ENCODE measurements at regions not wholly inside any gene's neighbourhood (a gene's known extent, or its start where the extent isn't known, plus 50 kb on each side); places are given as distances from the start of the nearest gene placed in this dataset.
"Not testable (repeated sequence)": the region's sequence is repeated elsewhere in the genome, so short reads cannot be mapped to it uniquely, and the experiment has no call there.

GRCh38 chr20:29876084-29876910 is 1381.2 kb upstream of the DEFB115 start:
- not testable (repeated sequence) for H3K27me3 ChIP-seq (ENCODE audit: control insufficient read depth, insufficient read depth, low read length); H3K36me3 ChIP-seq (ENCODE audit: control insufficient read depth, insufficient read depth, low read length); H3K4me3 ChIP-seq (ENCODE audit: low read depth, low read length); H3K9ac ChIP-seq (ENCODE audit: low read depth, low read length); H3K4me1 ChIP-seq (ENCODE audit: control insufficient read depth, insufficient read depth, low read length)
- peaks cover 27% of the 10 kb centered on the region for H3K9me3 ChIP-seq (ENCODE audit: control insufficient read depth, insufficient read depth, low read length)

DNA sequence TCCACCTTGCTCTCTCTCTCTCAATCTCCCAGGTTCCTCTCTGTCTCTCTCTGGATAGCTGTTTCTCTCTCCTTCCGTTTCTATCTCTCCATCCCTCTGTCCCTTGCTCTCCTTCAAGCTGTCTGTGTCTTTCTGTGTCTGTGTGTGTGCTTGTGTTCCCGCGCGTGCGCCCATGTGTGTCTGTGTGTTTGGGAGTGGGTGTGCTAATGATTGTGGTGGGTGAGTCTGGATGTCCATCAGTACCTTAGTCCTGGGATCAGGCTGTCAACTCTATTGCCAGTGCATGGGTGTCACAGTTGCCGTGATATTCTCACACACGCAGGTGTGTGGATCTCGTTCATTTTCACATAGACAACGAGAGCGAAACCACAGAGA is 1380.6 kb upstream of the DEFB115 start:
- Histone ChIP-seq H3K4me3 (ENCODE audit: low read depth, low read length) (no peak overlapping the region), H3K9me3 (ENCODE audit: control insufficient read depth, insufficient read depth, low read length) (peaks cover 27% of the 10 kb centered on the region), H3K27me3 (ENCODE audit: control insufficient read depth, insufficient read depth, low read length) (no peaks in the 10 kb centered on the region), H3K4me1 (ENCODE audit: control insufficient read depth, insufficient read depth, low read length) (no peaks in the 10 kb centered on the region), H3K36me3 (ENCODE audit: control insufficient read depth, insufficient read depth, low read length) (no peaks in the 10 kb centered on the region), H3K9ac (ENCODE audit: low read depth, low read length) (no peak overlapping the region)

GRCh38 chr20:29877411-29878280 is 1379.8 kb upstream of the DEFB115 start:
- Histone ChIP-seq H3K9me3 (ENCODE audit: control insufficient read depth, insufficient read depth, low read length) (peaks cover 27% of the 10 kb centered on the region), H3K4me3 (ENCODE audit: low read depth, low read length) (peak overlapping the region; percentile 4)
- H3K27me3 ChIP-seq (ENCODE audit: control insufficient read depth, insufficient read depth, low read length); H3K9ac ChIP-seq (ENCODE audit: low read depth, low read length); H3K4me1 ChIP-seq (ENCODE audit: control insufficient read depth, insufficient read depth, low read length); H3K36me3 ChIP-seq (ENCODE audit: control insufficient read depth, insufficient read depth, low read length): not testable (repeated sequence)

- no peaks in the 10 kb centered on the region for H3K4me1 ChIP-seq (ENCODE audit: control insufficient read depth, insufficient read depth, low read length)
- H3K9me3 ChIP-seq (ENCODE audit: control insufficient read depth, insufficient read depth, low read length): peaks cover 27% of the 10 kb centered on the region
- no peaks in the 10 kb centered on the region for H3K36me3 ChIP-seq (ENCODE audit: control insufficient read depth, insufficient read depth, low read length)
- no peaks in the 10 kb centered on the region for H3K27me3 ChIP-seq (ENCODE audit: control insufficient read depth, insufficient read depth, low read length)
- peak overlapping the region; percentile 4 for H3K4me3 ChIP-seq (ENCODE audit: low read depth, low read length)
- no peak overlapping the region for H3K9ac ChIP-seq (ENCODE audit: low read depth, low read length)
Observed at GRCh38 chr20:29878281-29878741, 1379.2 kb upstream of the DEFB115 start.

DNA sequence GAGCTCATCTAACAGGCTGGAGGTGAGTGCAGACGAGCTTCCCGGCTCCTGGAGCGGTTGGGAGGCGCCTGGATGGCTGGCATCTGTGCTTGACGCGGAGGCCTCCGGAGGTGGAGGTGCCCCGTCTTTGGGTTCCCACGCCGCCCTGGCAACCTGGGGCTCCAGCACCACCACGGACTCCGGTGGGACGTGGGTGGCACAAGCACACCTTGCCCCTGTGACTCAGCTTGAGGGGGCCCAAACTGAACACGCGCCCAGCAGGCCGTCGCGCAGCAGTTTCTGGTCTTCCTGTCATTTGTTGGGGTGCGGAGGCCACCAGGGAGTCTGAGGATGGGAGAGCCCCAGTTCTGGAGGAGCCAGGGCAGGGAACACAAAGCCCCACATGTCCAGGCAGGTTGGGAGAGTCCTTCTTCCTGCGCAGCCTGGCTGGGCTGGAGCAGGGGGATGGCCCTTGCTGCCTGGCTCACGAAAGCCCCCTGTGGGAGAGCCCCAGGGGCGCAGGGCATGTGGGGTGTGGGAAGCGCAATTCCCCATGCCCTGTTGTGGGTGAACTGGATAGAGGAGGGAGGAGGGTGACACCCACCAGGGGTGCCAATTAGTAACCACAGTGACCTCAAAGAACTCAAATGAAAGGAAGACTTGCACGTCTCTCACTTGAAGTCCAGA is 1378.6 kb upstream of the DEFB115 start:
- H3K36me3 ChIP-seq (ENCODE audit: control insufficient read depth, insufficient read depth, low read length): no peaks in the 10 kb centered on the region
- H3K4me3 ChIP-seq (ENCODE audit: low read depth, low read length): no peak overlapping the region
- no peak overlapping the region for H3K9ac ChIP-seq (ENCODE audit: low read depth, low read length)
- peaks cover 27% of the 10 kb centered on the region for H3K9me3 ChIP-seq (ENCODE audit: control insufficient read depth, insufficient read depth, low read length)
- H3K4me1 ChIP-seq (ENCODE audit: control insufficient read depth, insufficient read depth, low read length): no peaks in the 10 kb centered on the region
- H3K27me3 ChIP-seq (ENCODE audit: control insufficient read depth, insufficient read depth, low read length): no peaks in the 10 kb centered on the region

- H3K9ac ChIP-seq (ENCODE audit: low read depth, low read length); H3K36me3 ChIP-seq (ENCODE audit: control insufficient read depth, insufficient read depth, low read length): not testable (repeated sequence)
- peaks cover 28% of the 10 kb centered on the region for H3K9me3 ChIP-seq (ENCODE audit: control insufficient read depth, insufficient read depth, low read length)
Observed at GRCh38 chr20:29881107-29881506, 1376.4 kb upstream of the DEFB115 start.

DNA sequence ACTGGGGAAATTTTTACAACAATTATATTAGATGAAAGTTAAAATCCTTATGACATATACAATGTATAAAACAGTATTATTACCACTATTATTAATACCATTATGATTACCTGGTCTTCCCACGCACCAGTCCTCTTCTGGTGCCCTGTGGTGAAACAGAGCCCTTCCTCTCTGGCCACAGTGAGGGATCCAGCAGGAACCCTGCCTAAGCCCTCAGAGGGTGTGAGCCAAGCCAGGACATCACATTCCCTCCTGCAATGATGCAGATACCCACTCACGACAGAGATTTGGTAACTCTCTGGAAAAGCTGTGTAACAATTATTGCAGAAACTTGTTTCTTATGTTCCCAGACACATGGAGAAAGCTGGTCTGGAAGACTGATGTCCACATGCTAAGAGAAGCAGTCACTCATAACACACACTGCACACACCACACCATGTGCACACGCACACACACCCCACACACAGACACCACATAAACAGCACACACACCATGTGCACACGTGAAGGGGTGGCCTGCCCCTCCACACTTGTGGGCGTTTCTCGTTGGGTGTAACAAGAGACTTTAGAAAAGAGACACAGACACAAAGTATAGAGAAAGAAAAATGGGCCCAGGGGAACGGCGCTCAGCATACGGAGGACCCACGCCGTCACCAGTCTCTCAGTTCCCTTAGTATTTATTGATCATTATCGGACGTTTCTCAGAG is 1373.8 kb upstream of the DEFB115 start:
- not testable (repeated sequence) for H3K9ac ChIP-seq (ENCODE audit: low read depth, low read length); H3K36me3 ChIP-seq (ENCODE audit: control insufficient read depth, insufficient read depth, low read length)
- H3K9me3 ChIP-seq (ENCODE audit: control insufficient read depth, insufficient read depth, low read length): peaks cover 28% of the 10 kb centered on the region

More at GRCh38 chr20:29881107-29881506, 1376.4 kb upstream of the DEFB115 start:
- not testable (repeated sequence) for H3K27me3 ChIP-seq (ENCODE audit: control insufficient read depth, insufficient read depth, low read length); H3K4me1 ChIP-seq (ENCODE audit: control insufficient read depth, insufficient read depth, low read length); H3K4me3 ChIP-seq (ENCODE audit: low read depth, low read length)

GRCh38 chr20:29884322-29884721 is 1373.1 kb upstream of the DEFB115 start:
- H3K27me3 ChIP-seq (ENCODE audit: control insufficient read depth, insufficient read depth, low read length); H3K4me3 ChIP-seq (ENCODE audit: low read depth, low read length); H3K4me1 ChIP-seq (ENCODE audit: control insufficient read depth, insufficient read depth, low read length); H3K9ac ChIP-seq (ENCODE audit: low read depth, low read length); H3K36me3 ChIP-seq (ENCODE audit: control insufficient read depth, insufficient read depth, low read length): not testable (repeated sequence)
- peaks cover 22% of the 10 kb centered on the region for H3K9me3 ChIP-seq (ENCODE audit: control insufficient read depth, insufficient read depth, low read length)

More for the DNA sequence above, 1373.8 kb upstream of the DEFB115 start:
- H3K4me1 ChIP-seq (ENCODE audit: control insufficient read depth, insufficient read depth, low read length); H3K4me3 ChIP-seq (ENCODE audit: low read depth, low read length); H3K27me3 ChIP-seq (ENCODE audit: control insufficient read depth, insufficient read depth, low read length): not testable (repeated sequence)

- not testable (repeated sequence) for H3K4me1 ChIP-seq (ENCODE audit: control insufficient read depth, insufficient read depth, low read length); H3K4me3 ChIP-seq (ENCODE audit: low read depth, low read length); H3K9ac ChIP-seq (ENCODE audit: low read depth, low read length); H3K36me3 ChIP-seq (ENCODE audit: control insufficient read depth, insufficient read depth, low read length); H3K27me3 ChIP-seq (ENCODE audit: control insufficient read depth, insufficient read depth, low read length)
- peaks cover 15% of the 10 kb centered on the region for H3K9me3 ChIP-seq (ENCODE audit: control insufficient read depth, insufficient read depth, low read length)
Observed at GRCh38 chr20:29885282-29886185, 1371.9 kb upstream of the DEFB115 start.

DNA sequence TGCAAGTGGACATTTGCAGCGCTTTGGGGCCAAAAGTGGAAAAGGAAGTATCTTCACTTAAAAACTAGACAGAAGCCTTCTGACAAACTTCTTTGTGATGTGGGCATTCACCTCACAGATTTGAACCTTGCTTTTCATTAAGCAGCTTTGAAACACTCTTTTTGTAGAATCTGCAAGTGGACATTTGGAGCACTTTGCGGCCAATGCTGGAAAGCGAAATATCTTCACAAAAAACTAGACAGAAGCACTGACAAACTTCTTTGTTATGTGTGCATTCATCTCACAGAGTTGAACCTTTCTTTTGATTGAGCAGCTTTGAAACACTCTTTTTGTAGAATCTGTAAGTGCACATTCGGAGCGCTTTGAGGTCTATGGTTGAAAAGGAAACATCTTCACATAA is 1365.9 kb upstream of the DEFB115 start:
- H3K4me3 ChIP-seq (ENCODE audit: low read depth, low read length); H3K4me1 ChIP-seq (ENCODE audit: control insufficient read depth, insufficient read depth, low read length); H3K27me3 ChIP-seq (ENCODE audit: control insufficient read depth, insufficient read depth, low read length); H3K9ac ChIP-seq (ENCODE audit: low read depth, low read length); H3K36me3 ChIP-seq (ENCODE audit: control insufficient read depth, insufficient read depth, low read length); H3K9me3 ChIP-seq (ENCODE audit: control insufficient read depth, insufficient read depth, low read length): not testable (repeated sequence)

Data from iPS-15b (cell line).